SK-N-SH treated with all-trans-retinoic acid at 6 μM for 48 hours (cell line): ENCODE measurements at regions not wholly inside any gene's neighbourhood (a gene's known extent, or its start where the extent isn't known, plus 50 kb on each side); places are given as distances from the start of the nearest gene placed in this dataset.

Experiments used
- ATAC-seq: fragments of 200-7000 bp; cut with Tn5 transposase; 3 replicates; pipeline ENCODE4 v1.9.1; 2020; ENCODE audit warnings: mild to moderate bottlenecking, moderate library complexity
- ARNTL ChIP-seq: fragments of 450-650 bp; formaldehyde crosslinking; IDR thresholded peaks from 2 replicates; pipeline ENCODE4 v1.5.0; 2020; ENCODE audit warnings: low read depth, mild to moderate bottlenecking, moderate library complexity, borderline replicate concordance
- BACH2 ChIP-seq: fragments of 250-450 bp; sonication (Bioruptor Pico); IDR thresholded peaks from 2 replicates; pipeline ENCODE4 v1.9.0; 2021; ENCODE audit warnings: mild to moderate bottlenecking, borderline replicate concordance
- CSDC2 ChIP-seq: fragments of 250-450 bp; sonication (Bioruptor Pico); IDR thresholded peaks from 2 replicates; pipeline ENCODE4 v1.5.0; 2020; ENCODE audit warnings: mild to moderate bottlenecking, moderate library complexity
- ESRRG ChIP-seq: fragments of 250-450 bp; sonication (Bioruptor Pico); IDR thresholded peaks from 2 replicates; pipeline ENCODE4 v1.6.1; 2021; ENCODE audit warnings: mild to moderate bottlenecking
- GLIS3 ChIP-seq: fragments of 250-450 bp; sonication (Bioruptor Pico); IDR thresholded peaks from 2 replicates; pipeline ENCODE4 v1.5.0; 2020; ENCODE audit warnings: mild to moderate bottlenecking, moderate library complexity
- ISL1 ChIP-seq: fragments of 250-450 bp; sonication (Bioruptor Pico); IDR thresholded peaks from 2 replicates; pipeline ENCODE4 v2.1.2; 2022; ENCODE audit warnings: mild to moderate bottlenecking, moderate library complexity
- OSR1 ChIP-seq: fragments of 250-450 bp; sonication (Bioruptor Pico); IDR thresholded peaks from 2 replicates; pipeline ENCODE4 v1.8.0; 2022; ENCODE audit warnings: moderate library complexity, mild to moderate bottlenecking, inconsistent platforms
- PPARA ChIP-seq: fragments of 250-450 bp; sonication (Bioruptor Pico); IDR thresholded peaks from 2 replicates; pipeline ENCODE4 v1.5.0; 2020; ENCODE audit warnings: mild to moderate bottlenecking, borderline replicate concordance
- SNAI2 ChIP-seq: fragments of 250-450 bp; sonication (Bioruptor Pico); IDR thresholded peaks from 2 replicates; pipeline ENCODE4 v1.5.0; 2020; ENCODE audit warnings: mild to moderate bottlenecking, moderate library complexity
- TCF4 ChIP-seq: fragments of 250-450 bp; sonication (Bioruptor Pico); IDR thresholded peaks from 2 replicates; pipeline ENCODE4 v1.8.0; 2021; ENCODE audit warnings: mild to moderate bottlenecking, moderate library complexity, borderline replicate concordance
- TOX ChIP-seq: fragments of 250-450 bp; sonication (Bioruptor Pico); IDR thresholded peaks from 2 replicates; pipeline ENCODE4 v1.8.0; 2021; ENCODE audit warnings: mild to moderate bottlenecking, moderate library complexity, borderline replicate concordance
- ZC3H10 ChIP-seq: fragments of 250-450 bp; sonication (Bioruptor Pico); IDR thresholded peaks from 2 replicates; pipeline ENCODE4 v1.5.1; 2021; ENCODE audit warnings: mild to moderate bottlenecking, moderate library complexity
- ZFP3 ChIP-seq: fragments of 250-450 bp; sonication (Bioruptor Pico); IDR thresholded peaks from 2 replicates; pipeline ENCODE4 v1.5.0; 2020; ENCODE audit warnings: mild to moderate bottlenecking, moderate library complexity
- ZFP30 ChIP-seq: fragments of 450-650 bp; formaldehyde crosslinking; IDR thresholded peaks from 2 replicates; pipeline ENCODE4 v1.5.0; 2022; ENCODE audit warnings: mild to moderate bottlenecking, moderate library complexity
- ZNF565 ChIP-seq: fragments of 450-650 bp; formaldehyde crosslinking; conservative IDR thresholded peaks from 2 replicates; pipeline ENCODE4 v1.5.0; 2020; ENCODE audit warnings: low read depth, mild to moderate bottlenecking, moderate library complexity
- ZNF70 ChIP-seq: fragments of 450-650 bp; formaldehyde crosslinking; IDR thresholded peaks from 2 replicates; pipeline ENCODE4 v1.5.0; 2020; ENCODE audit warnings: mild to moderate bottlenecking, moderate library complexity
- ZNF8 ChIP-seq: fragments of 450-650 bp; formaldehyde crosslinking; IDR thresholded peaks from 2 replicates; pipeline ENCODE4 v1.5.0; 2020; ENCODE audit warnings: mild to moderate bottlenecking, moderate library complexity
- TF ChIP-seq, protein P1 (sequence below): fragments of 250-450 bp; sonication (Bioruptor Pico); IDR thresholded peaks from 2 replicates; pipeline ENCODE4 v1.8.0; 2020; ENCODE audit warnings: mild to moderate bottlenecking, moderate library complexity, borderline replicate concordance
- TF ChIP-seq, protein P2 (sequence below): fragments of 250-450 bp; sonication (Bioruptor Pico); IDR thresholded peaks from 2 replicates; pipeline ENCODE4 v1.8.0; 2021; ENCODE audit warnings: low read depth, mild to moderate bottlenecking, moderate library complexity, borderline replicate concordance
- TF ChIP-seq, protein P3 (sequence below): fragments of 250-450 bp; sonication (Bioruptor Pico); IDR thresholded peaks from 2 replicates; pipeline ENCODE4 v1.5.0; 2020; ENCODE audit warnings: mild to moderate bottlenecking, moderate library complexity
- TF ChIP-seq, protein P4 (sequence below): fragments of 250-450 bp; sonication (Bioruptor Pico); IDR thresholded peaks from 2 replicates; pipeline ENCODE4 v1.5.1; 2021; ENCODE audit warnings: mild to moderate bottlenecking, moderate library complexity
- TF ChIP-seq, protein P5 (sequence below): fragments of 250-450 bp; sonication (Bioruptor Pico); IDR thresholded peaks from 2 replicates; pipeline ENCODE4 v1.5.1; 2020; ENCODE audit warnings: low read depth, mild to moderate bottlenecking, moderate library complexity

DNA sequence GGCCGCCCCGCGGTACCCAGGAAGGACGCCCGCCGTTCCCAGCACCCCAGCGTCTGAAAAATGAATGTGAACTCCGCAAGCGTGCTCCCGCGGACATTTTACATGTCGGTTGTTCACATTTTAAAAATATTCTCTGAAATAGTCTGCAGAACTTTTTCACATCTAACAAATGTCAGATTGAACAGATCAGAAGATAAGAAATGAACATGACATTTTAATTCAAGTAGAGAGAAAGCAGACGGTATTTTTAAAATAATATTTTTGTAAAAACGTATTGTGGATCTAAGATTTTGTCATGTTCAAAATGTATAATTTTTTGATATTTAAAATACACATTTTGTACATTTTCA is 101.8 kb upstream of the DIO3 start:
- ATAC-seq = no peak
- no peak for TF ChIP-seq ZNF8 (CRISPR knock-in tag)
- TF ChIP-seq, protein P1, sequence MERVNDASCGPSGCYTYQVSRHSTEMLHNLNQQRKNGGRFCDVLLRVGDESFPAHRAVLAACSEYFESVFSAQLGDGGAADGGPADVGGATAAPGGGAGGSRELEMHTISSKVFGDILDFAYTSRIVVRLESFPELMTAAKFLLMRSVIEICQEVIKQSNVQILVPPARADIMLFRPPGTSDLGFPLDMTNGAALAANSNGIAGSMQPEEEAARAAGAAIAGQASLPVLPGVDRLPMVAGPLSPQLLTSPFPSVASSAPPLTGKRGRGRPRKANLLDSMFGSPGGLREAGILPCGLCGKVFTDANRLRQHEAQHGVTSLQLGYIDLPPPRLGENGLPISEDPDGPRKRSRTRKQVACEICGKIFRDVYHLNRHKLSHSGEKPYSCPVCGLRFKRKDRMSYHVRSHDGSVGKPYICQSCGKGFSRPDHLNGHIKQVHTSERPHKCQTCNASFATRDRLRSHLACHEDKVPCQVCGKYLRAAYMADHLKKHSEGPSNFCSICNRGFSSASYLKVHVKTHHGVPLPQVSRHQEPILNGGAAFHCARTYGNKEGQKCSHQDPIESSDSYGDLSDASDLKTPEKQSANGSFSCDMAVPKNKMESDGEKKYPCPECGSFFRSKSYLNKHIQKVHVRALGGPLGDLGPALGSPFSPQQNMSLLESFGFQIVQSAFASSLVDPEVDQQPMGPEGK = no peak
- TF ChIP-seq, protein P2, sequence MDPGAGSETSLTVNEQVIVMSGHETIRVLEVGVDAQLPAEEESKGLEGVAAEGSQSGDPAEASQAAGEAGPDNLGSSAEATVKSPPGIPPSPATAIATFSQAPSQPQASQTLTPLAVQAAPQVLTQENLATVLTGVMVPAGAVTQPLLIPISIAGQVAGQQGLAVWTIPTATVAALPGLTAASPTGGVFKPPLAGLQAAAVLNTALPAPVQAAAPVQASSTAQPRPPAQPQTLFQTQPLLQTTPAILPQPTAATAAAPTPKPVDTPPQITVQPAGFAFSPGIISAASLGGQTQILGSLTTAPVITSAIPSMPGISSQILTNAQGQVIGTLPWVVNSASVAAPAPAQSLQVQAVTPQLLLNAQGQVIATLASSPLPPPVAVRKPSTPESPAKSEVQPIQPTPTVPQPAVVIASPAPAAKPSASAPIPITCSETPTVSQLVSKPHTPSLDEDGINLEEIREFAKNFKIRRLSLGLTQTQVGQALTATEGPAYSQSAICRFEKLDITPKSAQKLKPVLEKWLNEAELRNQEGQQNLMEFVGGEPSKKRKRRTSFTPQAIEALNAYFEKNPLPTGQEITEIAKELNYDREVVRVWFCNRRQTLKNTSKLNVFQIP = no peak
- no peak for TF ChIP-seq ZC3H10 (CRISPR knock-in tag)
- no peak for TF ChIP-seq TOX
- no peak for TF ChIP-seq ARNTL (CRISPR knock-in tag)
- TF ChIP-seq, protein P3, sequence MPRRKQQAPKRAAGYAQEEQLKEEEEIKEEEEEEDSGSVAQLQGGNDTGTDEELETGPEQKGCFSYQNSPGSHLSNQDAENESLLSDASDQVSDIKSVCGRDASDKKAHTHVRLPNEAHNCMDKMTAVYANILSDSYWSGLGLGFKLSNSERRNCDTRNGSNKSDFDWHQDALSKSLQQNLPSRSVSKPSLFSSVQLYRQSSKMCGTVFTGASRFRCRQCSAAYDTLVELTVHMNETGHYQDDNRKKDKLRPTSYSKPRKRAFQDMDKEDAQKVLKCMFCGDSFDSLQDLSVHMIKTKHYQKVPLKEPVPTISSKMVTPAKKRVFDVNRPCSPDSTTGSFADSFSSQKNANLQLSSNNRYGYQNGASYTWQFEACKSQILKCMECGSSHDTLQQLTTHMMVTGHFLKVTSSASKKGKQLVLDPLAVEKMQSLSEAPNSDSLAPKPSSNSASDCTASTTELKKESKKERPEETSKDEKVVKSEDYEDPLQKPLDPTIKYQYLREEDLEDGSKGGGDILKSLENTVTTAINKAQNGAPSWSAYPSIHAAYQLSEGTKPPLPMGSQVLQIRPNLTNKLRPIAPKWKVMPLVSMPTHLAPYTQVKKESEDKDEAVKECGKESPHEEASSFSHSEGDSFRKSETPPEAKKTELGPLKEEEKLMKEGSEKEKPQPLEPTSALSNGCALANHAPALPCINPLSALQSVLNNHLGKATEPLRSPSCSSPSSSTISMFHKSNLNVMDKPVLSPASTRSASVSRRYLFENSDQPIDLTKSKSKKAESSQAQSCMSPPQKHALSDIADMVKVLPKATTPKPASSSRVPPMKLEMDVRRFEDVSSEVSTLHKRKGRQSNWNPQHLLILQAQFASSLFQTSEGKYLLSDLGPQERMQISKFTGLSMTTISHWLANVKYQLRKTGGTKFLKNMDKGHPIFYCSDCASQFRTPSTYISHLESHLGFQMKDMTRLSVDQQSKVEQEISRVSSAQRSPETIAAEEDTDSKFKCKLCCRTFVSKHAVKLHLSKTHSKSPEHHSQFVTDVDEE (CRISPR knock-in tag) = no peak
- TF ChIP-seq GLIS3 (CRISPR knock-in tag) = no peak
- no peak for TF ChIP-seq ZNF565 (CRISPR knock-in tag)
- TF ChIP-seq ZFP3 = no peak
- no peak for TF ChIP-seq BACH2
- TF ChIP-seq, protein P4, sequence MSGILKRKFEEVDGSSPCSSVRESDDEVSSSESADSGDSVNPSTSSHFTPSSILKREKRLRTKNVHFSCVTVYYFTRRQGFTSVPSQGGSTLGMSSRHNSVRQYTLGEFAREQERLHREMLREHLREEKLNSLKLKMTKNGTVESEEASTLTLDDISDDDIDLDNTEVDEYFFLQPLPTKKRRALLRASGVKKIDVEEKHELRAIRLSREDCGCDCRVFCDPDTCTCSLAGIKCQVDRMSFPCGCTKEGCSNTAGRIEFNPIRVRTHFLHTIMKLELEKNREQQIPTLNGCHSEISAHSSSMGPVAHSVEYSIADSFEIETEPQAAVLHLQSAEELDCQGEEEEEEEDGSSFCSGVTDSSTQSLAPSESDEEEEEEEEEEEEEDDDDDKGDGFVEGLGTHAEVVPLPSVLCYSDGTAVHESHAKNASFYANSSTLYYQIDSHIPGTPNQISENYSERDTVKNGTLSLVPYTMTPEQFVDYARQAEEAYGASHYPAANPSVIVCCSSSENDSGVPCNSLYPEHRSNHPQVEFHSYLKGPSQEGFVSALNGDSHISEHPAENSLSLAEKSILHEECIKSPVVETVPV = no peak
- no peak for TF ChIP-seq ZFP30
- no peak for TF ChIP-seq ESRRG (CRISPR knock-in tag)
- TF ChIP-seq OSR1 = no peak
- TF ChIP-seq PPARA (CRISPR knock-in tag) = no peak

DNA sequence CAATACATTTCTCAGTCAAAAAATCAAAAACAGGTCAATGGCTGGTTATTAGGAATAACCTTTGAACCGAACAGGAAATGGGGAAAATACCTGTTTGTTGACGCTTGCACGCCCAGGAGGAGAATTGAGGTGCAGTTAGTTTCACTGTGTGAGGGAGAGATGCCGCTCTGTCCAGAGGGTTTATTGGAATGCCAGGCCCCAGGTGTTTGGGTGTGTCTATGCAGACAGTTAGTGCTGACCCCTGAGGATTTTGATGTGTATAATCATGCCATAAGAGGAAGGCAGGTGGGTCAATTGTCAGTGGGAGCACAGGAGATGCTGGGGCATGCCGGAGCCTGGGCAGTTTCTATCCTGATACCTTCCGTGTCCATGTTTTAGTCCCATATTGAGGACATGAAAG is 100.8 kb upstream of the DIO3 start:
- no peak for TF ChIP-seq PPARA (CRISPR knock-in tag)
- no peak for TF ChIP-seq OSR1
- no peak for TF ChIP-seq ZNF565 (CRISPR knock-in tag)
- TF ChIP-seq ESRRG (CRISPR knock-in tag) = no peak
- TF ChIP-seq, protein P1 = no peak
- no peak for TF ChIP-seq ISL1 (CRISPR knock-in tag)
- TF ChIP-seq, protein P2 = no peak
- no peak for TF ChIP-seq ZFP30
- no peak for TF ChIP-seq ZC3H10 (CRISPR knock-in tag)
- no peak for TF ChIP-seq ZNF70 (CRISPR knock-in tag)
- no peak for TF ChIP-seq SNAI2
- no peak for TF ChIP-seq CSDC2
- TF ChIP-seq, protein P5, sequence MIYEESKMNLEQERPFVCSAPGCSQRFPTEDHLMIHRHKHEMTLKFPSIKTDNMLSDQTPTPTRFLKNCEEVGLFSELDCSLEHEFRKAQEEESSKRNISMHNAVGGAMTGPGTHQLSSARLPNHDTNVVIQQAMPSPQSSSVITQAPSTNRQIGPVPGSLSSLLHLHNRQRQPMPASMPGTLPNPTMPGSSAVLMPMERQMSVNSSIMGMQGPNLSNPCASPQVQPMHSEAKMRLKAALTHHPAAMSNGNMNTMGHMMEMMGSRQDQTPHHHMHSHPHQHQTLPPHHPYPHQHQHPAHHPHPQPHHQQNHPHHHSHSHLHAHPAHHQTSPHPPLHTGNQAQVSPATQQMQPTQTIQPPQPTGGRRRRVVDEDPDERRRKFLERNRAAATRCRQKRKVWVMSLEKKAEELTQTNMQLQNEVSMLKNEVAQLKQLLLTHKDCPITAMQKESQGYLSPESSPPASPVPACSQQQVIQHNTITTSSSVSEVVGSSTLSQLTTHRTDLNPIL (CRISPR knock-in tag) = no peak
- no peak for TF ChIP-seq ZNF8 (CRISPR knock-in tag)
- no peak for TF ChIP-seq TCF4 (CRISPR knock-in tag)

More for the DNA sequence above, 100.8 kb upstream of the DIO3 start:
- ATAC-seq = no peak
